ENCODE measurements at regions not wholly inside any gene's neighbourhood (a gene's known extent, or its start where the extent isn't known, plus 50 kb on each side); places are given as distances from the start of the nearest gene placed in this dataset.

- intact Hi-C loops (cut with DNase I): no loop called here
- peaks cover 0 to 37% (median 0%) of the 10 kb centered on the region in 9 donors for H3K4me1 ChIP-seq
- H3K27ac ChIP-seq: peak overlapping the region in 1 of 10 donors; percentile 39
- no peaks in the 10 kb centered on the region for H3K9me3 ChIP-seq
- ATAC-seq: no peak
- no peaks in the 10 kb centered on the region for H3K36me3 ChIP-seq
- 47 to 49% methylated on average over 7 of the region's 7 CpGs for WGBS, 2 donors
- no peak overlapping the region for H3K4me3 ChIP-seq
- TF ChIP-seq CTCF (IDR thresholded peaks at IDR 0.05): no peak
- H3K27me3 ChIP-seq: no peaks in the 10 kb centered on the region
- no peak for DNase-seq
Observed at GRCh38 chr20:11451793-11452291, 465.9 kb upstream of the BTBD3 start.

GRCh38 chr20:11452326-11452725 is 465.4 kb upstream of the BTBD3 start:
- 79 to 82% methylated on average over 6 of the region's 6 CpGs for WGBS, 2 donors

GRCh38 chr20:11453430-11453829 is 464.3 kb upstream of the BTBD3 start:
- no peak overlapping the region for H3K27ac ChIP-seq
- no peaks in the 10 kb centered on the region for H3K27me3 ChIP-seq
- H3K9me3 ChIP-seq: no peaks in the 10 kb centered on the region
- DNase-seq: no peak
- H3K4me1 ChIP-seq: peaks cover 0 to 41% (median 0%) of the 10 kb centered on the region in 9 donors
- H3K36me3 ChIP-seq: no peaks in the 10 kb centered on the region
- ATAC-seq: no peak
- intact Hi-C loops (cut with DNase I): no loop called here
- no peak for TF ChIP-seq CTCF (IDR thresholded peaks at IDR 0.05)
- 88 to 90% methylated on average over 2 of the region's 2 CpGs for WGBS, 2 donors
- H3K4me3 ChIP-seq: no peak overlapping the region

More at GRCh38 chr20:11452326-11452725, 465.4 kb upstream of the BTBD3 start:
- no peak for ATAC-seq
- Histone ChIP-seq H3K36me3 (no peaks in the 10 kb centered on the region), H3K4me3 (no peak overlapping the region), H3K27me3 (no peaks in the 10 kb centered on the region), H3K4me1 (peaks cover 0 to 40% (median 0%) of the 10 kb centered on the region in 9 donors), H3K27ac (peak overlapping the region in 1 of 10 donors; percentile 39), H3K9me3 (no peaks in the 10 kb centered on the region)
- intact Hi-C loops (cut with DNase I): no loop called here
- DNase-seq: no peak
- TF ChIP-seq CTCF (IDR thresholded peaks at IDR 0.05): no peak

GRCh38 chr20:11454966-11455799 is 462.5 kb upstream of the BTBD3 start:
- Histone ChIP-seq H3K27ac (no peak overlapping the region), H3K4me3 (no peak overlapping the region), H3K27me3 (no peaks in the 10 kb centered on the region), H3K4me1 (peaks cover 0 to 49% (median 0%) of the 10 kb centered on the region in 9 donors), H3K36me3 (no peaks in the 10 kb centered on the region), H3K9me3 (no peaks in the 10 kb centered on the region)
- intact Hi-C loops (cut with DNase I): no loop called here
- no peak for DNase-seq
- TF ChIP-seq CTCF (IDR thresholded peaks at IDR 0.05): no peak
- WGBS, 2 donors: 40 to 47% methylated on average over 7 of the region's 7 CpGs
- ATAC-seq: peak in 4 of 8 donors; percentile 19 to 73 (median 44)
